ENCODE measurements at regions not wholly inside any gene's neighbourhood (a gene's known extent, or its start where the extent isn't known, plus 50 kb on each side); places are given as distances from the start of the nearest gene placed in this dataset.

DNA sequence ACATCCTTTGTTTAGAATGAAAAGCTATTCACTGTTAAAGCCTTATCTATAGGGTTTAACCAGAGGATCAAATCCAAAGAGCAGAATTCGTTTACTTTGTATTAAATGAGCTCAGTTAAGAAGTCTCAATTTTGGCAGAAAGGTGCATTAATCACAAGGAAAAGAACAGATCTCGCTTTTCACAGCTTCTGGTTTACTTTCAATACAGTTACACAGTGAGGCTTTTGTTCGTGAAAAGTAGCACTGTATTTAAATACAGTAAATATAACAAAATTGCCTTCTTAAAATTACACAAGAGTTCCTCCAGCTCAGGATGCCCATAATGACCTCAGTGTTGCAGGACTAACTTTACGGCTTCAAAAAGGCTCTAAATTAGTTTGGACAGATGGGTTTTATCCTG lies 669.1 kb upstream of the SALL1 start:
- Histone ChIP-seq H3K27me3 (no peaks in the 10 kb centered on the region), H3K9me3 (no peaks in the 10 kb centered on the region), H3K4me3 (no peak overlapping the region), H3K27ac (no peak overlapping the region), H3K36me3 (no peaks in the 10 kb centered on the region), H3K4me1 (no peaks in the 10 kb centered on the region)
- DNase-seq = no peak
- intact Hi-C loops (cut with DNase I; ENCODE audit: low total_unique reads) = no loop called here
- TF ChIP-seq CTCF (IDR thresholded peaks at IDR 0.05) (no peak), POLR2A (IDR thresholded peaks at IDR 0.05) (no peak)

DNA sequence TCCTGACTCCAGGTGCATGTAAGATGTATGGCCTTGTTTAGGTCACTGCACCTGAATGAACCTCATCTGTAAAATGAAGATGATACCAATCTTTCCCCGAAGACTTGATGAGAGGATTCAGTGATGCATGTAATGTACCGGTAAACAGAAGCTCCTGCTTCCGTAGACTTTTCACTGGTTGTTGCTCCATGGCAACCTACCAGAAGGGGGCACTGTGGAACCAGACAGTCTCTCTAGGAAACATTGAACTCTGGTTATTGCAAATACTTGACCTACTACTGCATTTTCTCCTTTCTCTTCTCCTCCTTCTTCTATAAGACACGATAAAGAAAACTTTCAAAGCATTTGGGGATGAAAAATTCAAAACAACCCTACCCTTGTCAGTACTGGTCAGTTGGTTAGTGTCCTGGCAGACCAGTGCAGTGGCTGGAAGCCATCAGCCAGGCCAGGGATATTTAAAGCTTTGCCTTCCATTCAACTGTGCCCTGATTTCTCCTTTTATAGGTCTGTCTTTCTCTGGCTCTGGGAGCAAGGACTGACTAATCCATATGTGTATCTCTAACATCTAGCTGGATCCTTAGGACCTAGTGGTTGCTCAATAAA lies 667.4 kb upstream of the SALL1 start:
- Histone ChIP-seq H3K4me1 (no peaks in the 10 kb centered on the region), H3K27ac (no peak overlapping the region), H3K9me3 (no peaks in the 10 kb centered on the region), H3K27me3 (no peaks in the 10 kb centered on the region), H3K36me3 (no peaks in the 10 kb centered on the region), H3K4me3 (no peak overlapping the region)
- TF ChIP-seq CTCF (IDR thresholded peaks at IDR 0.05) (peak in 3 of 4 experiments; percentile 11 to 34 (median 15)), POLR2A (IDR thresholded peaks at IDR 0.05) (no peak)
- intact Hi-C loops (cut with DNase I; ENCODE audit: low total_unique reads) = no loop called here
- DNase-seq = peak in 1 of 2 donors; percentile 18

DNA sequence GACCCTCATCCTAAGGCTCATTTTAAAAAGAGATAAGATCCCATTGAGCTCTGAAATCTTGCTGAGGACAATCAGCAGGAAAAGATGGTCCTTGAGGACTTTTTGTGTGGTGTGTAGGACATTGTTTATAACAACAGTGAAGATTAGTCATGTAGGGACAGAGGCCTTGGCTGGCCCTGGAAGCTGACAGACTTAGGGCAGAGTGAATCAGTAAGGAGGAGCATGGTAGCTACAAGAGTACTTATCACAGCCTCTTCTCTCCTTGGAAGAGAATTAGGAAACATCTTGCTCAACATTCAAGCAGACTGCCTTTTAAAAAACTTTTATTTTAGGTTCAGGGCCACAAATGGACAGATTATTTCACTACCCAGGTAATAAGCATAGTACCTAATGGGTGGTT lies 665.9 kb upstream of the SALL1 start:
- no peak for DNase-seq
- intact Hi-C loops (cut with DNase I; ENCODE audit: low total_unique reads) = no loop called here
- Histone ChIP-seq H3K9me3 (no peaks in the 10 kb centered on the region), H3K36me3 (no peaks in the 10 kb centered on the region), H3K27me3 (no peaks in the 10 kb centered on the region), H3K4me3 (no peak overlapping the region), H3K4me1 (no peaks in the 10 kb centered on the region), H3K27ac (no peak overlapping the region)
- TF ChIP-seq CTCF (IDR thresholded peaks at IDR 0.05) (no peak), POLR2A (IDR thresholded peaks at IDR 0.05) (no peak)

GRCh38 chr16:51815523-51815922 lies 664.5 kb upstream of the SALL1 start:
- H3K27me3 ChIP-seq = no peaks in the 10 kb centered on the region
- H3K4me3 ChIP-seq = no peak overlapping the region
- no peak overlapping the region for H3K27ac ChIP-seq
- no peaks in the 10 kb centered on the region for H3K36me3 ChIP-seq
- H3K4me1 ChIP-seq = no peaks in the 10 kb centered on the region
- intact Hi-C loops (cut with DNase I; ENCODE audit: low total_unique reads) = no loop called here
- H3K9me3 ChIP-seq = no peaks in the 10 kb centered on the region
- DNase-seq = no peak
- no peak for TF ChIP-seq POLR2A (IDR thresholded peaks at IDR 0.05)
- no peak for TF ChIP-seq CTCF (IDR thresholded peaks at IDR 0.05)

GRCh38 chr16:51814617-51815016 lies 663.5 kb upstream of the SALL1 start:
- no peaks in the 10 kb centered on the region for H3K27me3 ChIP-seq
- H3K4me1 ChIP-seq = no peaks in the 10 kb centered on the region
- no peak overlapping the region for H3K27ac ChIP-seq
- H3K9me3 ChIP-seq = no peaks in the 10 kb centered on the region
- H3K36me3 ChIP-seq = no peaks in the 10 kb centered on the region
- TF ChIP-seq CTCF (IDR thresholded peaks at IDR 0.05) (no peak), POLR2A (IDR thresholded peaks at IDR 0.05) (no peak)
- intact Hi-C loops (cut with DNase I; ENCODE audit: low total_unique reads) = no loop called here
- no peak overlapping the region for H3K4me3 ChIP-seq
- DNase-seq = no peak

Measured in uterus (tissue), 3 donors.